Loucy (cell line): ENCODE measurements at regions not wholly inside any gene's neighbourhood (a gene's known extent, or its start where the extent isn't known, plus 50 kb on each side); places are given as distances from the start of the nearest gene placed in this dataset.

Experiments
- EZH2phosphoT487 ChIP-seq: fragments of 200-600 bp; IDR thresholded peaks from 2 replicates; pipeline ENCODE4 v1.6.1; 2018; ENCODE audit warnings: antibody characterized with exemption, mild to moderate bottlenecking, moderate library complexity, borderline replicate concordance
- TF ChIP-seq, protein P1 (sequence below): fragments of 200-600 bp; sonication (generic); conservative IDR thresholded peaks from 2 replicates; pipeline ENCODE4 v1.5.1; 2014; ENCODE audit warnings: mild to moderate bottlenecking, antibody characterized with exemption, low read length

DNA sequence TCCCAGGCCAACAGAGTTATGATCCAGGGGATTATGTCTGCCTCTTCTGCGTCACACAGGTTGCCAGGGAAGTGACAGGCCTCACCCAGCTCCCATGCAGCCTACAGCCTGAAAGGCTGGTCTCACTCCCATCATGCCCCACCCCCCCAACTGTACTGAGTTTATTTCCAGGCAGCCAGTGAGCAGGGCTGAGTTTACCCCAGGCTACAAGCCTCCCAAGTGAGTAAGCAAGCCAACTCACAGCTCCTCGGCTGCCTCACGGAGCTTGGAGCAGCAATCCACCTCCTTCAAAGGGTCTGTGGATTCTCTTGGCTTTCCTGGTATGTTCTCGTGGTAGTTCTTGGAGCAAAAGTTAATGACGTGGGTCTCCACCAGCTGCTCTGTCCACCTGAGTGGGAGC is 1147.6 kb upstream of the ADGRL4 start:
- TF ChIP-seq, protein P1, sequence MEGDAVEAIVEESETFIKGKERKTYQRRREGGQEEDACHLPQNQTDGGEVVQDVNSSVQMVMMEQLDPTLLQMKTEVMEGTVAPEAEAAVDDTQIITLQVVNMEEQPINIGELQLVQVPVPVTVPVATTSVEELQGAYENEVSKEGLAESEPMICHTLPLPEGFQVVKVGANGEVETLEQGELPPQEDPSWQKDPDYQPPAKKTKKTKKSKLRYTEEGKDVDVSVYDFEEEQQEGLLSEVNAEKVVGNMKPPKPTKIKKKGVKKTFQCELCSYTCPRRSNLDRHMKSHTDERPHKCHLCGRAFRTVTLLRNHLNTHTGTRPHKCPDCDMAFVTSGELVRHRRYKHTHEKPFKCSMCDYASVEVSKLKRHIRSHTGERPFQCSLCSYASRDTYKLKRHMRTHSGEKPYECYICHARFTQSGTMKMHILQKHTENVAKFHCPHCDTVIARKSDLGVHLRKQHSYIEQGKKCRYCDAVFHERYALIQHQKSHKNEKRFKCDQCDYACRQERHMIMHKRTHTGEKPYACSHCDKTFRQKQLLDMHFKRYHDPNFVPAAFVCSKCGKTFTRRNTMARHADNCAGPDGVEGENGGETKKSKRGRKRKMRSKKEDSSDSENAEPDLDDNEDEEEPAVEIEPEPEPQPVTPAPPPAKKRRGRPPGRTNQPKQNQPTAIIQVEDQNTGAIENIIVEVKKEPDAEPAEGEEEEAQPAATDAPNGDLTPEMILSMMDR = no peak
- no peak for TF ChIP-seq EZH2phosphoT487
